ENCODE measurements at regions not wholly inside any gene's neighbourhood (a gene's known extent, or its start where the extent isn't known, plus 50 kb on each side); places are given as distances from the start of the nearest gene placed in this dataset.

- peak overlapping the region; percentile 62 for H3K27ac Mint-ChIP-seq
Observed at GRCh38 chr3:34198309-34198708, 399.9 kb downstream of the PDCD6IP start.

GRCh38 chr3:34200576-34200975, 402.1 kb downstream of the PDCD6IP start:
- peak overlapping the region in 1 of 2 donors; percentile 4 for H3K4me3 Mint-ChIP-seq
- peaks cover 0 to 2% of the 10 kb centered on the region in 2 donors for H3K36me3 Mint-ChIP-seq
- H3K27ac Mint-ChIP-seq = peak overlapping the region; percentile 91
- peaks cover 37 to 58% of the 10 kb centered on the region in 2 donors for H3K4me1 Mint-ChIP-seq
- ATAC-seq (replicated peaks) = peak; percentile 92 to 93
- DNase-seq = peak; percentile 15
- H3K27me3 Mint-ChIP-seq = no peaks in the 10 kb centered on the region
- peaks cover 0 to 2% of the 10 kb centered on the region in 2 donors for H3K9me3 Mint-ChIP-seq

More at GRCh38 chr3:34198309-34198708, 399.9 kb downstream of the PDCD6IP start:
- peaks cover 0 to 2% of the 10 kb centered on the region in 2 donors for H3K9me3 Mint-ChIP-seq
- H3K4me1 Mint-ChIP-seq = peaks cover 30 to 52% of the 10 kb centered on the region in 2 donors
- no peak overlapping the region for H3K4me3 Mint-ChIP-seq
- ATAC-seq (replicated peaks) (peak; percentile 54 to 55), DNase-seq (no peak)
- peaks cover 0 to 2% of the 10 kb centered on the region in 2 donors for H3K36me3 Mint-ChIP-seq
- H3K27me3 Mint-ChIP-seq = no peaks in the 10 kb centered on the region

- Mint-ChIP-seq H3K27me3 (no peaks in the 10 kb centered on the region), H3K36me3 (peaks cover 0 to 2% of the 10 kb centered on the region in 2 donors), H3K9me3 (peaks cover 0 to 2% of the 10 kb centered on the region in 2 donors), H3K4me3 (no peak overlapping the region), H3K27ac (peak overlapping the region; percentile 21), H3K4me1 (peaks cover 35 to 56% of the 10 kb centered on the region in 2 donors)
- ATAC-seq (replicated peaks) = no peak
- DNase-seq = no peak
Observed at GRCh38 chr3:34202975-34203374, 404.5 kb downstream of the PDCD6IP start.

GRCh38 chr3:34203386-34203785, 405.0 kb downstream of the PDCD6IP start:
- ATAC-seq (replicated peaks) (no peak), DNase-seq (no peak)
- Mint-ChIP-seq H3K27ac (peak overlapping the region; percentile 67), H3K36me3 (peaks cover 0 to 2% of the 10 kb centered on the region in 2 donors), H3K9me3 (peaks cover 0 to 2% of the 10 kb centered on the region in 2 donors), H3K27me3 (no peaks in the 10 kb centered on the region), H3K4me3 (peak overlapping the region in 1 of 2 donors; percentile 45), H3K4me1 (peaks cover 31 to 52% of the 10 kb centered on the region in 2 donors)

- Mint-ChIP-seq H3K9me3 (no peaks in the 10 kb centered on the region), H3K4me3 (no peak overlapping the region), H3K27me3 (no peaks in the 10 kb centered on the region), H3K4me1 (peaks cover 26 to 39% of the 10 kb centered on the region in 2 donors), H3K27ac (no peak overlapping the region), H3K36me3 (peaks cover 0 to 1% of the 10 kb centered on the region in 2 donors)
- no peak for DNase-seq
- ATAC-seq (replicated peaks) = no peak
Observed at GRCh38 chr3:34207002-34207401, 408.6 kb downstream of the PDCD6IP start.

- DNase-seq = no peak
Observed at GRCh38 chr3:34207806-34208205, 409.4 kb downstream of the PDCD6IP start.

GRCh38 chr3:34212175-34212574, 413.7 kb downstream of the PDCD6IP start:
- no peaks in the 10 kb centered on the region for H3K9me3 Mint-ChIP-seq
- DNase-seq (no peak), ATAC-seq (replicated peaks) (peak in 1 of 2 donors; percentile 42)
- H3K4me3 Mint-ChIP-seq = no peak overlapping the region
- peaks cover 25 to 54% of the 10 kb centered on the region in 2 donors for H3K4me1 Mint-ChIP-seq
- H3K27me3 Mint-ChIP-seq = no peaks in the 10 kb centered on the region
- H3K27ac Mint-ChIP-seq = no peak overlapping the region
- peaks cover 0 to 1% of the 10 kb centered on the region in 2 donors for H3K36me3 Mint-ChIP-seq

More at GRCh38 chr3:34207806-34208205, 409.4 kb downstream of the PDCD6IP start:
- Mint-ChIP-seq H3K36me3 (peaks cover 0 to 1% of the 10 kb centered on the region in 2 donors), H3K27me3 (no peaks in the 10 kb centered on the region), H3K27ac (no peak overlapping the region), H3K9me3 (no peaks in the 10 kb centered on the region), H3K4me3 (no peak overlapping the region), H3K4me1 (peaks cover 28 to 39% of the 10 kb centered on the region in 2 donors)
- ATAC-seq (replicated peaks) = no peak

GRCh38 chr3:34212656-34213055, 414.2 kb downstream of the PDCD6IP start:
- Mint-ChIP-seq H3K27ac (no peak overlapping the region), H3K4me1 (peaks cover 25 to 55% of the 10 kb centered on the region in 2 donors), H3K36me3 (peaks cover 0 to 1% of the 10 kb centered on the region in 2 donors), H3K4me3 (no peak overlapping the region), H3K9me3 (no peaks in the 10 kb centered on the region), H3K27me3 (no peaks in the 10 kb centered on the region)
- no peak for ATAC-seq (replicated peaks)
- DNase-seq = no peak

GRCh38 chr3:34213478-34213877, 415.0 kb downstream of the PDCD6IP start:
- Mint-ChIP-seq H3K27ac (no peak overlapping the region), H3K9me3 (no peaks in the 10 kb centered on the region), H3K36me3 (peaks cover 0 to 1% of the 10 kb centered on the region in 2 donors), H3K4me3 (no peak overlapping the region), H3K4me1 (peaks cover 29 to 60% of the 10 kb centered on the region in 2 donors), H3K27me3 (no peaks in the 10 kb centered on the region)
- ATAC-seq (replicated peaks) (no peak), DNase-seq (no peak)

GRCh38 chr3:34216711-34217335, 418.4 kb downstream of the PDCD6IP start:
- peak overlapping the region; percentile 0 for H3K27ac Mint-ChIP-seq

GRCh38 chr3:34218706-34219385, 420.4 kb downstream of the PDCD6IP start:
- no peak for DNase-seq
- no peak for ATAC-seq (replicated peaks)
- H3K4me1 Mint-ChIP-seq = peaks cover 17 to 33% of the 10 kb centered on the region in 2 donors
- H3K9me3 Mint-ChIP-seq = no peaks in the 10 kb centered on the region
- H3K27me3 Mint-ChIP-seq = no peaks in the 10 kb centered on the region
- no peak overlapping the region for H3K4me3 Mint-ChIP-seq
- no peak overlapping the region for H3K27ac Mint-ChIP-seq
- H3K36me3 Mint-ChIP-seq = peaks cover 0 to 2% of the 10 kb centered on the region in 2 donors

More at GRCh38 chr3:34216711-34217335, 418.4 kb downstream of the PDCD6IP start:
- Mint-ChIP-seq H3K27me3 (no peaks in the 10 kb centered on the region), H3K4me1 (peaks cover 22 to 46% of the 10 kb centered on the region in 2 donors), H3K4me3 (peak overlapping the region; percentile 26 to 36), H3K36me3 (peaks cover 0 to 2% of the 10 kb centered on the region in 2 donors), H3K9me3 (no peaks in the 10 kb centered on the region)
- ATAC-seq (replicated peaks) (peak in 1 of 2 donors; percentile 35), DNase-seq (no peak)

GRCh38 chr3:34219556-34219955, 421.1 kb downstream of the PDCD6IP start:
- Mint-ChIP-seq H3K4me1 (peaks cover 23 to 40% of the 10 kb centered on the region in 2 donors), H3K36me3 (peaks cover 0 to 2% of the 10 kb centered on the region in 2 donors), H3K27ac (no peak overlapping the region), H3K9me3 (no peaks in the 10 kb centered on the region), H3K27me3 (no peaks in the 10 kb centered on the region), H3K4me3 (no peak overlapping the region)
- DNase-seq (no peak), ATAC-seq (replicated peaks) (no peak)

GRCh38 chr3:34225821-34226366, 427.5 kb downstream of the PDCD6IP start:
- Mint-ChIP-seq H3K4me3 (no peak overlapping the region), H3K9me3 (no peaks in the 10 kb centered on the region), H3K27me3 (no peaks in the 10 kb centered on the region), H3K27ac (no peak overlapping the region), H3K36me3 (peaks cover 0 to 2% of the 10 kb centered on the region in 2 donors), H3K4me1 (peaks cover 19 to 21% of the 10 kb centered on the region in 2 donors)
- ATAC-seq (replicated peaks) (no peak), DNase-seq (no peak)

- Mint-ChIP-seq H3K4me1 (peaks cover 4 to 9% of the 10 kb centered on the region in 2 donors), H3K27me3 (no peaks in the 10 kb centered on the region), H3K27ac (no peak overlapping the region), H3K36me3 (no peaks in the 10 kb centered on the region), H3K9me3 (no peaks in the 10 kb centered on the region), H3K4me3 (no peak overlapping the region)
- DNase-seq = no peak
- ATAC-seq (replicated peaks) = no peak
Observed at GRCh38 chr3:34229876-34230275, 431.4 kb downstream of the PDCD6IP start.

Measured in stimulated activated naive B cell treated with anti-CD40 and anti-IgM and Interleukin-4, amounts not matched to agents 10 μg/mL and 1 μg/mL and 100 μg/mL, for 72 hours (primary cell).